SKM-1 treated with dmso at 0.1 percent for 144 hours (cell line): ENCODE measurements at regions not wholly inside any gene's neighbourhood (a gene's known extent, or its start where the extent isn't known, plus 50 kb on each side); places are given as distances from the start of the nearest gene placed in this dataset.

Experiments
- DNase-seq: peaks from one replicate; lab custom pipeline; 2025; ENCODE audit not compliant: unreplicated experiment; lab: John Stamatoyannopoulos, UW

- DNase-seq, result no peak
Measured at GRCh38 chr5:68648944-68649857, 433.6 kb downstream of the PIK3R1 start.

GRCh38 chr5:68652534-68652965, 437.0 kb downstream of the PIK3R1 start:
- DNase-seq, result no peak

GRCh38 chr5:68653471-68653870, 437.9 kb downstream of the PIK3R1 start:
- no peak for DNase-seq

- DNase-seq, result no peak
Measured at GRCh38 chr5:68657055-68657961, 436.5 kb upstream of the SLC30A5 start.

DNA sequence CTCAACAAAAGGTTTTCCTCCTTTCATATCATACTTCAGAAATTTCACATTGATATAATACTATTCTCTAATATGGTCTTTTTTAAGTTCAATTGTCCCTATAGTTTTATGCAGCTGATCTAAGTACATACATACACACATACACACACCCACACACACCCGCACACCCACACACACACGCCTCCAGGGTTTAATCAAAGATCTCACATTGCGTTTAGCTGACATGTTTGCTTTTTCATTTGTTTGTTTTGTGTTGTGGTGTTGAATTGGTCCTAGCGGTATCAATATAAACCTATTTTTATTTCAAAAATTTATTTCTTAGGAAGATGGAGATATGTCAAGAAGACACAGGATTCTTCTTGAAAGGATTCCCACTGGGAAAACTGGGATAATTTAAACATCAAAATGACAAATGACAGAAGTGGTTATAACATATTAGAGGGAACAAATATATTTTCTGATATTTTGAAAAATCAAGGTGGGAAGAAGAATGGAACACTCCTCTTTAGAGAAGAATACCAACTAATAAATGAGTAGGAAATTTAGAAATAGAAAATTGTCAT, 434.9 kb upstream of the SLC30A5 start:
- no peak for DNase-seq

GRCh38 chr5:68659881-68660280, 433.9 kb upstream of the SLC30A5 start:
- no peak for DNase-seq

- no peak for DNase-seq
Measured at GRCh38 chr5:68661237-68661636, 432.6 kb upstream of the SLC30A5 start.

GRCh38 chr5:68662804-68663307, 431.0 kb upstream of the SLC30A5 start:
- no peak for DNase-seq

GRCh38 chr5:68669864-68670575, 423.8 kb upstream of the SLC30A5 start:
- DNase-seq, result no peak

- DNase-seq, result no peak
Measured at GRCh38 chr5:68673106-68673822, 420.6 kb upstream of the SLC30A5 start.

DNA sequence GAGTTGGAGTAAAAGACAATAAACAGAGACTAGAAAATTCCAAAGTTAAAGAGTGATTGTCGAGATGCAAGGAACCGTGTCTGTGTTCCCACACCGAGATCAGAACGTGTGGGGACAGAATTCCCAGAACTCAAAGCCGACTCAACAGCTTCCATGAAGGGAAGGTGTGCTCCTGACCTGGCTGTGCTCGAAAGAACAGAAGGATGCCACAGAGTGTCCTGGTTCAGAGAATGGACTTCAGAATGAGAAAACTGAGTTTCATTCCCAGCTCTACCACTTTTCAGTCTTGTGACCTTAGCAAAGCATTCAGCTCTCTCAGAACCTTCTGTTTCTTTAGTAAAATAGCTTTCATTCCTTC, 420.0 kb upstream of the SLC30A5 start:
- DNase-seq, result no peak

DNA sequence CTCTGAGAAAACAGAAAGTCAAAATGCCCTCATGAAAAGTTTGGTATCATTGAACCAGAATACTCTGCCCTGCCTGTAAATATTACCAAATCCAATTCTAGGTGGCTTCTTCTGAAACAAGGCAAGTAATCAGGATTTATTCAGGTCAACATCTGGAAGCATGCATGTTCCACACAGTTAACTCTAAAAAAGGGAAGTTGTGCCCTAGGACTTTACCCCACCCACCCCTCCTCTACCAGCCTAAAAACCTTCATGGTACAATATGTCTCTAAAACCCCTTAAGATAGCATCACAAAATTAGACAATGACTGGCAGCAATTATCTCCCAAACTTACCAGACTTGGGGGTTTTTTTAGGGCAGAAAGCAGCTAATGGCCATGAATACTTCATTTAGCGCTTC, 414.8 kb upstream of the SLC30A5 start:
- DNase-seq, result no peak

DNA sequence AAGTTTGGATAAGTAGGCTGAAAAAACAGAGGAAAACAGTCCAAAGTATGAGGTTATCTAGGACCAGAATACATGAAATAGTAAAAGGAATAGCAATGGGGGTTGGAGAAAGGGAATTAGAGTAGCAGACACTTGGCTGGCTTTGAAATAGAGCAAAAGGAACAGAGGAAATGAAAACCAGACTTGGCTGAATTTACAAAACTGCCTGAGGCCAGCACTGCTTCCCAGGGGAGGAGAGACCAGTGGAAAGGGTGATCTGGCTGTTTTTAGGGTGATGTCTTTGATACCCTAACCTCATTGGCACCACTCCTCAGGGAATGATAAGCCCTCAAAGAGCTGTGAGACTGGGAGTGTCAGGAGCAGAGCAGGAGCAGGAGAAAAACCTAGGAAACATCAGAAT, 413.4 kb upstream of the SLC30A5 start:
- no peak for DNase-seq

- DNase-seq, result no peak
Measured at GRCh38 chr5:68681929-68682328, 411.9 kb upstream of the SLC30A5 start.

DNA sequence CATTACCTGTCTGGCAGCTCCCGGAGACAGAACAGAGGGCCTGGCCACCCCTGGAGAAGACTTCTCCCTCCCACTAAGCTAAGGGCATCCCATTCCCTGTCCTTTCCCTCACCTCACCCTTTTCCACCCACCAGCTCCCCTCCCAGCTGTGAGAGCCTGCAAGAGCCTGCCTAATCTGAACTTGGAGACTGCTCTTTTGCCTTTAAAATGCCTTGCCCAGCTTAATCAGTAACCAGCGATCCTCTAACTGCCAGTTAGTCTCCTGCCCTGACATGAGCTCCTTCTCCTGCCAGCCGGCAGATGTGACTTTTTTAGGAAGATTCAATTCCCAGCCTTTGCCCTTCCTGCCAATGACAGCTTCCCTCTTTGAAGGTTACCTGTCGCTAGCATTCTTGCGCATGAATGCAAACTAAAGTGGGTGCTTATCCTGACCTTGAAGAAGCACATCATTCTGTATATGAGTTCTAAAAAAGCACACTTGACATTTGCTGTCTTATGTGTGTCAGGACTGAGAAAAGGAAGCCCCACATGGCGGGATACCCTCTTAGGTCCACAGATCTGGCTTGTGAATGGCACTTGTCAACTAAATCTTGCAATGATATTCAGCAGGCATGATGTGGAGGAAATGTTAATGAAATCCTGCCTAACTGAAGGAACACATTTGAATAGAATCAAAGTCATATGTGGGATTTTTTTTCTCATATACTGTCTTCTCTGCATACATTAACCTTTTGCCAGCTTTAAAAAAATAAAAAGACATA, 411.2 kb upstream of the SLC30A5 start:
- DNase-seq, result no peak

DNA sequence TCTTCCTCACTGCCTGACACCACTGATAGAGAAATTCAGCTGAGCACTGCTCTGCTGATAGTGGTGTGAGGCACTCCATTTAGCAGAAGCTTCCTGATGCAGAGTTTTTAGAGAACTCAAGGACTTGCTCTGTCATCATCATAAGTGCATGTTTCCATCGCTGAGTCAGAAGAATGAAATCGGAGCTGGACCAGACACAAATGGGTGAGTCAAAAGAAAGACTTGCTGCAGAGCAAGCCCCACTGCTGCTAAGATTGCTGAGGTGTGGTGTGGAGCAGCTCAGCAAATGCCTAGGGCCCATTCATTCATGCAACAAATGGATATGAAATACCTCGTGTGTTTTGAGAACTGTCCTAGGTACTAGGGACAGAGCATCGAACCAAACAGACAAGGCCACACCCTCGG, 410.2 kb upstream of the SLC30A5 start:
- no peak for DNase-seq

GRCh38 chr5:68685863-68686262, 408.0 kb upstream of the SLC30A5 start:
- DNase-seq, result no peak

- no peak for DNase-seq
Measured at GRCh38 chr5:68688547-68688946, 405.3 kb upstream of the SLC30A5 start.

- no peak for DNase-seq
Measured at GRCh38 chr5:68689010-68689409, 404.8 kb upstream of the SLC30A5 start.
